VCaP (cell line): ENCODE measurements at regions not wholly inside any gene's neighbourhood (a gene's known extent, or its start where the extent isn't known, plus 50 kb on each side); places are given as distances from the start of the nearest gene placed in this dataset.

Experiments used
- H3K27ac ChIP-seq: fragments of 450-650 bp; 2 replicates; pipeline ENCODE4 v1.5.1; 2017
- CTCF ChIP-seq: fragments of 450-650 bp; conservative IDR thresholded peaks from 2 replicates; pipeline ENCODE4 v1.5.1; 2017; ENCODE audit warnings: mild to moderate bottlenecking, moderate library complexity

- no peak overlapping the region for H3K27ac ChIP-seq
- TF ChIP-seq CTCF: no peak
These were observed 49.8 kb upstream of the PAX7 start for GRCh38 chr1:18580691-18581419.
